SIG-M5 (cell line): ENCODE measurements at regions not wholly inside any gene's neighbourhood (a gene's known extent, or its start where the extent isn't known, plus 50 kb on each side); places are given as distances from the start of the nearest gene placed in this dataset.

Experiments
- DNase-seq: peaks from one replicate; lab custom pipeline; 2025; lab: John Stamatoyannopoulos, UW

DNA sequence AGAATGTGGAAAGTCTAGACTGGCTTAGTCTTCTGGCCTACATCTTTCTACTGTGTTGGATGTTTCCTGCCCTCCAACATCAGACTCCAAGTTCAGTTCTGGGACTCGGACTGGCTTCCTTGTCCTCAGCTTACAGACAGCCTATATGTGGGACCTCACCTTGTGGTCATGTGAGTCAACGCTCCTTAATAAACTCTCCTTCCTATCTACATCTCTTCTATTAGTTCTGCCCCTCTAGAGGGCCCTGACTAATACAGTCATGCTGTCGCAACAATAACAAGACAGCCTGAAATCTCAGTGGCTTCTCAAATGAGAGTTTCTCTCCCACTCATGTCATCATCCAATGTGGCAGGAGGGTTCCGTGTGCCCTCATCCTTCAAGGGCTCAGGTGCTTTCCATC, 347.8 kb downstream of the MZT1 start:
- no peak for DNase-seq

DNA sequence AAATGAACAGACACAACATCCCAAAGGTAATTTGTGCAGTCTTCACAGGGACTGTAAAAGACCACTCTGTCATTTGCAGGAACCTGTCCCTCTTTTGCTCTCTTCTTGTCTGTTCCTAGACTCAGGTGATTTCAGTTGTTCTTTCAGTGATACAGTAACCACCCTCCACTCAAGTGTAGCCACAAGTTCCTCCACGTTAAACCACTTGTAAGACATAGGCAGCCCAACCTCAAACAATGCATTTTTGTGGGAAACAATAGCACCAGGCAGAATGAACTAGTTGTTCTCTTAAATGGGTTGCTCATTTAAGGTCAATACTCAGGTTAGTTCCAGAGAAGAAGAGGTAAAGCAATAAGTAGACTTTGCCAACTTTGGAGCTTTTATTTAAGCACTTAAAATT, 359.4 kb downstream of the MZT1 start:
- DNase-seq, result no peak

DNA sequence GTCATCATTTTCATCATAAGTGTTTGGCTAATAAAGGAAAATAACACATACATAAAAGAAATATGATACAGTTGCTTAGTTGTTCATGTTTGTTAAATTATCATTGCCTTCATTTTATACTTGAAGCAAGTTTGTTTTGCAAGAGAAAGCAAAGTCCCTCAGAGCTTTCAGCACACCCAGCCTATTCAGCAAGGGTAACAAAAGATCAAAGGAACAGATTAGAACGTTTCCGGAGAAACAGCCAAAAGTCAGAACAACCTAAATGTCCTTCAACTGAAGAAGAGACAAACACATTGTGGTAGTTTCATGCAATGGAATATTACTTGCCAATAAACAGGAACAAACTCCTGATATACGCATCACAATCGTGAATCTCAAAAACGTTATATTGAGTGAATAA, 380.7 kb downstream of the MZT1 start:
- DNase-seq, result no peak

DNA sequence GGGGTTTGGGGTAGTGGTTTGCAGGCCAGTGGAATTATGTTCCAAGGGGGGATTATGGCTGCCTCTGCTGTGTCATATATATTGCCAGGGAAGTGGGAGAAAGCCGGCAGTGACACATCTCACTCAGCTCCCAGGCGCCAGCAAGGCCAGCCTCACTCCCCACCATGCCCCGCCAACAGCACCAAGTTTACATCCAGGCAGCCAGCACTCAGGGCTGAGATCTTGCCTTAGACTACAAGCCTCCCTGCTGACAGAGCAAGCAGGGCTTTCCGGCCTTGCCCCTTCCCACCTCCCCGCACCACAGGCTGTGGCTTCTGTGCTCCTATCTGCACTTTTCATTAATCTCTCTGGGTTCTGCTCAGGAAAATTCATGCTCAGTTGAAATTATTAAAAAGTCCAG, 385.1 kb downstream of the MZT1 start:
- DNase-seq, result no peak

DNA sequence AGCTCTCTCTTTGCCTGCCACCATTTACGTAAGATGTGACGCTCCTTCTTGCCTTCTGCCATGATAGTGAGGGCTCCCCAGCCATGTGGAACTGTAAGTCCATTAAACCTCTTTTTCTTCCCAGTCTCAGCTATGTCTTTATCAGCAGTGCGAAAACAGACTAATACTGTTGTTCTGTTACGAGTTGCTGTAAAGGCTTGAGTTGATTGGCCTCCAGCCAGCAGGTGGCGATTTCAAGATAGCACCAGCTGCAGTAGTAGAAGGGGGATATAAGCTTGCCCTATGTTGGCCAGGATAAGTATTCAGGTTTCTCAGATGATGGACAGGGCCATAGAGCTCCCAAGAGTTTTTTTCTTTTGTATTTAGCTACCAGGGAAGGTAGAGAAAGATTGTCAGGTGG, 385.5 kb downstream of the MZT1 start:
- no peak for DNase-seq

DNA sequence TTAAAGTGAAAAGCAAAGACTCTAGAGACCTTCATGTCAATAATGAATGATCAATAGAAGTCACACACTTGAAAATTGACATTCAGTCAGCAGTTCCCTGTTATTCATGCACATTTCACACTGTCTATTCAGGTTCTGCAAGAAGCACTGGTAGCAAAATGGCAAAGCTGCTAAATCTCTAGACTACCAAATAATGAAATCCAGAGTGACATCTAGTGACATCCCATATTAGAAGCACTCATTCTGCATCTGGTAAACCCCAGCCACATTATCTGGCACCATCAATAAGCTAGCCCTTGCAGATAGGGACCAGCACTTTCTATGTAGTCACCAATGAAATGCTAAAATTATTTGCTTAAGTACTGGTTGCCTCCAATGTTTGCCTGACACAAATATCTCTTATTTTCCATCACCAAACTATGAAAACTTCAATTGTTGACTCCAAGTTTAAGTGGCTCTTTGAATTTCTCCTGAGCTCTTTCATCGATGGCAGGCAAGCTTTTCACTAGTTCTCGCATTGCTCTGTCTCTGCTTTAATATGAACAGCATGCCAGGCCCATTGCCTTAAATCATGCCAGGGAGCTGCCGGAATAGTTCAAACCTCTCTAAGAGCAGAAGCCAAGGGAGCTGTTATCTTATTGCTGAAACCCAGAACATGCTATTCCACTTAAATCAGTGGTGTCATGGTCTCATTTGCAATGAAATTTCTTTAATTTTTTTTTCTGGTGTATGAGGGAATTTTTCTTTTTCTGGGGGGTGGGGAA, 409.9 kb downstream of the MZT1 start:
- no peak for DNase-seq

DNA sequence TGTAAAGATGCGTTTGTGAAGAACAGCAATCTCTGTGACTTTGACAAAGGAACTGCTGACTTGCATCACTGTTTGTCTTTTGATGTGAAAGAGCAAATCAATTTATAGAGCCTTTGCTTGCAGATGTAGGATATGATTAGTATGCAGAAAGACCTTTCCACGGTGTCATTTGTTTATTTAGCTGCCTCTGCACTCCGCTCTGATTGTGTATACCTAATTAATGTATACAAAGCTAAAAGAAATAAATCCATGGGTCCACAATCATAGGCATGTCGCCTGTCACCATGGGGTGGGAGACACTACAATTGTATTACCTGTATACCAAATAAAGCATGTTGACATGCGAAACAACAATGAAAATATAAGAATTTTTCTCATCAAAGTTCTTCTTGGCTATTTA, 410.7 kb downstream of the MZT1 start:
- DNase-seq, result no peak

DNA sequence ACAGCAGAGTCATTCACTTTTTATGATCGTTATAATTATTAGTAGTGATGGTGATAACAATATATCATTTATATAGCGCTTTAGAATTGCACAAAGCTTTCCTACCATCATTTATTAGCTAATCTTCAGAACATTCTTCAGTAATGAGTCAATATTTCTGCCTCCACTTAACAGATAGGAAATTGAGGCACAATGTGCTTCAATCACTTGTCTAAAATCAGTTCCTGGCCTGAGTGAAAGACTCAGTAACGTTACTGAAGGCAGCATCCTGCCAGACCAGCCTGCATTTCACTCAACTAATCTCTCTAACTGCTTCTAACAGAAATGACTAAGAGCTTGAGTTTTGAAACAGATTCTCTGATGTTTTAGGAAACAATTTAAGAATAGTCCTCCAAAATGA, 412.1 kb downstream of the MZT1 start:
- DNase-seq, result no peak

DNA sequence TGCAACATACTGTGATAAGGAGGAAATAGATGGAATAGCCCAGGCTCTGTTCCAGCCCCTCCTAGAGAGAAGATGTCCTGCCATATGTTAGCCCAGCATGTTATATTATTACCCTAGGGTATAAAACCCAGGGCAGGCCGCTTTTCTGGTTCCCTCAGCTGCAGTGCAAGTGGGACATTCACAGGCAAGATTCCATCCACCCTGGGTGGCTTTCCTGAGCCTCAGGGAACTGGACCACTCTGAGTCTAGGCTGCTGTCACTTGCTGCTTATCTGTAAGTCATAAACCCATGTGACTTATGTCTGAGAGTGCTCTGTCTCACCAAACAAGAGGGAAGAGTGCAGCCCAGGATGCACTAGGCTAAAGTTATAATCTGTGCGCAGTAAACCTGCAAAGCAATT, 413.2 kb downstream of the MZT1 start:
- no peak for DNase-seq

DNA sequence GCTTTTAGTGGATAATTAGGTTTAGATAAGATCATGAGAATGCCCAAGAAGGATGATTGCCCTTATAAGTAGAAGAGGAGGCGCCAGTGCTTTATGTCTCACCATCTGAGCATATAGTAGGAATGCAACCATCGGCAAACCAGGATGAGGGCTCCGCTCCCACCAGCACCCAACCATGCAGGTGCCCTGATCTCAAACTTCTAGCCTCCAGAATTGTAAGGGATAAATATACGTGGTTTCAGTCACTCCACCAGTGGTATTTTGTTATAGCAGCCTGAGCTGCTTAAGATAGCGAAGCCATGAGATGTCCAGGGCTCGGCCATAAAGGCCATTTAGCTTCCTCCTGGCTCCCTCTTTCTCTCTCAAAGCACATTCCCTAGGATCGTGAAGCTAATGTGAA, 413.9 kb downstream of the MZT1 start:
- no peak for DNase-seq

DNA sequence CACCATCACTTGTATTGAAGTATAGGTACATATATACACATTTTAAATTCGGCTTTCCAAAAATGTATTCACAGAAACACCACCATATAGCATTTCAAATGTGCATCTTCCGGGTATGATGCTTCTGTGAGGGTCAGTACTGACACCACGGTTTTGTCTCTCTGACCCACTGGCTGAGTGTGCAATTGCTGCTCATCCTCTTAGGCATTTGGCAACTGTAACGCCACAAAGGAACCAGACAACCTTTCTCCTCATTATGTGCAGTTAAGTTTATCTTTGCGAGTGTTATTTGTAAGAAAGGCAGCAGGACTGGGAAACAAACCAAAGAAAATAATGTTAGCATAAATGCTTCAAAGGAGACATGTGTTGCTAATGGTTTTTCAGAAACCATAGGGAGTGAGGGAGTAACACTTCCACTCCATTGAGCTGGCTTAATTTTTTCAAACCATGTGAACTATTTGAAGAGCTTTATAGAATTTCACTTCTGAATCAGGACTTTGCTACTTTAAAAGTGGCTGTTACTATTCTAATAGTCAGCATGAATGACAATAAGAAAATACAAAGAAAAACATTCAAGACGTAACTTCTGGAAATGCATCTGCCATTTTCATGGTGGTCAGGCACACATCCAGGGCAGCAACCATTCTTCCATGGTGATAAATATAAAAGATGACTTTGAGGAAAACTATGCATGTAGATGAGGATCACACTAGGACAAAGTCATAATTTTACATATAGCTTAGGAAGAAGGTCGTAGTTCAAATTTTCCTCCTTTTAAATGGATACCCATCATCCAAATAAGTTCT, 423.3 kb downstream of the MZT1 start:
- no peak for DNase-seq

DNA sequence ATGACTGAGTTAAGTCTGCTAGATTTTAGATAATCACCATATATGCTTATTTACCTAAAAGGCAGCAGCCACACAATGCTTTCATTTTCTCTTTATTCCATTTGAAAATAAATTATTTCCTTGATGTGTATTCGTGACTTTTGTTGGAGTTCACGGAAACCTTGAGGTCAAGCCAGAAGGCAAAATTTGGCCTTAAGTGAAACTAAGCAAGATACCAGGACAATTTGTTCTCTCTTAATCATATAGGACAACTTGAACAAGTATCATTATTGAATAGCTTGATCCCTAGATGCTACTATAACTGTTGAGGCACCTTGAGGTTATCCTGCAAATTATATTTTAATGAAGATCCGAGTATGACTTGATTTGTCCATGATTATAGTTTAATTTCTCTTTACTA, 429.2 kb upstream of the DACH1 start:
- no peak for DNase-seq

DNA sequence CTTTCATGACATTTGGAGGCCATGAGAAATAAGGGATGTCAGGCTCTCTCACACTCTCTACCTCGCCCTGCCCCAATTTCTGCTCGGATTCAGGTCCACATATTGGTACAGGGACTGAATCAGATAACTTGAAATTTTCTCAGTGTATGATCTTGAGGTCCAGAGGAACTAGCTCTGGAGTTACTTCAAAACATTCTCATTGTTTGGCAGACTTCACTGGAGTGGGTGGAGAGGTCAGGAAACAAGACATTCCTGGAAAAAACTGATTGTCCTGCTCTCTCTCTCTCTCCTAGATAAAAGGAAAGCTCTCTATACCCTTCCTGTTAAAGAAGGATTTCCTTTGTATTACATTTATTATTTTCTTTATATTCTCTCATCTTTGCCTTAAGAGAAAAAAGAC, 428.1 kb upstream of the DACH1 start:
- DNase-seq, result no peak

DNA sequence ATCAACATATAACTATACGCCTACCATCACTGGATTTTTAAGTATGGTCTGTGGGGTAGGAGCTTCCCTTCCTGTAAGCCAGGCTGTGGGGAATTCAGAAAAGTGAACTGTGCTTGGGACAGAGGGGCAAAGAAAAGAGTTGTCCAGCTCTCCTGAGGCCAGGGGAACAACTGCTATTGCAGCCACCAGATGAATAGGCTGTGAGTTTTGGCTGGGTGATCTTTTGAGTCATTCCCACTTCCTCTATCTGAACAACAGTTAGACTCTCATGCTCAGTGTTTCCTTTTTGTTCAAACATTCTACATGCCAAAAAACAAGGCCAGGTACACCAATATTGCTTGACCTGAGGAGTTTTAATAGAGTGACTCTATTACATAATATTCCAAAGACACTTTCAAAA, 426.2 kb upstream of the DACH1 start:
- no peak for DNase-seq

DNA sequence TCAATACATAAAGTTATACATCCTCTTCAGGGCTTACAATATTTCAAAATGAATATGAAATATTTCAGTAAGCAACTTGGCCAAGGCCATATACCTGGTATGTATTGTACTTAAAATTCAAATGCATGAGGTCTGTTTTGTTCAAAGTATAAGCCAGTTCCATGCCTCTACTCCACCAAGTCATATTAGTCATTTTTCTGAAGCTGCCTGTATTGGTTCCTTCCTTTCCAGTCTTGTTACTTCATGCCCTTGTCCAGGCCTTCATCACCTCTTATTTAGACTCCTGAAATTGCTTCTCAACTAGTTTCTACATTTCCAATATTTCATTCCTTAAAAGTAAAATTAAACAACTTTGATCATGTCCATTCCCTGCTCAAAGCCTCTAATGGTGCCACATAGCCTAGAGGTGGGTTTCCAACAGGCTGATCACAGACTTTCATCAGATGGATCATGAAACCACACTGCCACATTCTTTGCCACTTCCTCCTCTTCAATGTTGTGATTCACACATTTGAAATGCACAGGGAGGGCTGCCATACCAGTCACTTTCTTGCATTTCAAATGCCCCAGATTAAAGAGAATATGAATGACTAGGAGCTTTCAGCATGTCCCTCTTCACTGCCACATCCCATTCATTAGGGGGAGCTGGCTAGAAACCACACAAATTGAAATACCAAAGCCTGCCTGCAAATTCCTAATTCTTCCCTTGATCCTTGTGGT, 424.1 kb upstream of the DACH1 start:
- DNase-seq, result no peak

DNA sequence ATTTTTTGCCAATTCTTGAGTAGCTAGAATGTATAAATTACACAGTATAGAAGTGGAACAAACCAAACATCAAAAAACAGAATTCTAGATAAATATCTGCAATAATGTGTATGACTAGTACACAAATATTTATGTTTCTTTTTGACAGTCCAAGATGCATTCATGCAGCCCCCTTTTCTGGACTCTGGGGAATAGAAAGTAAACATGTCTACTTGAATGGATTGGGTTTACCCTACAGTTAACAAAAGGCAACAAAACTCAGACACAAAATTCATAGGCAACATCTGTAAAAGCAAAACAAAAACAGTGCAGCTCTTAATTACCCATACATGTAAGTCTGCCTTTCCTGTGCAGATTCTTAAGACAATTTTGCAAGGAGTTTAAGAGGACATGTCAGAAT, 419.4 kb upstream of the DACH1 start:
- no peak for DNase-seq

DNA sequence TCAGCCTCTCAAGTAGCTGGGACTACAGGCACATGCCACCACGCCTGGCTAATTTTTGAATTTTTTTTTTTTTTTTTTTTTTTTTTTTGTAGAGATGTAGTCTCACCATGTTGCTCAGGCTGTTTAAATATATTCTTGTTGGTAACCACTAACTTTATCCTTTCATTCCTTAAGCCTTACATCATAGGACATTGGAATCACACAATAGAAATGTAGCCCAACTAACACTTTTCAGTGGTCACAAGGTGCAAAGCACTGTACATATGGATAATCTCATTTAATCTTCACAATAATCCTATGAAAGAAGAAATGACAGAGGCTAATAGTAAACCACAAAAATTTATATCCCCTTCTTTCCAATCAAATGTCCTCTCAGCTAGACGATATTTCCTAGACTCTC, 417.8 kb upstream of the DACH1 start:
- no peak for DNase-seq

DNA sequence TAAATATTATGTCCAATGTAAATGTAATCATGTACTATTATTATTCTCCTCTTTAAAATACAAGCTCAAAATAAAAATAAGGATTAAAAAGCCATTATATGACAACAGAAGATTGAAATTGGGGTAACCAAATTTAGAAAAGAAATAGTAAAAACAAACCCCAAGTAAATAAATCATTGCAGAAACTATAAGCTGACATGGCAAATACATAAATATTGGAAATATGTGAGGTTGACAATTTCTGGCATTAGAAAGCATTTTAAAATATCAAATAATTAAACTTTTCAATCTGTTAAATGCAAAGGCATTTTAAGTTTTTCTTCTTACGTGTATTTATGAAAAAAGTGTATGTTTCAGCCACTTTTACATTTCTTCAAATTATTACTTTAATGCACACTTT, 394.7 kb upstream of the DACH1 start:
- no peak for DNase-seq

DNA sequence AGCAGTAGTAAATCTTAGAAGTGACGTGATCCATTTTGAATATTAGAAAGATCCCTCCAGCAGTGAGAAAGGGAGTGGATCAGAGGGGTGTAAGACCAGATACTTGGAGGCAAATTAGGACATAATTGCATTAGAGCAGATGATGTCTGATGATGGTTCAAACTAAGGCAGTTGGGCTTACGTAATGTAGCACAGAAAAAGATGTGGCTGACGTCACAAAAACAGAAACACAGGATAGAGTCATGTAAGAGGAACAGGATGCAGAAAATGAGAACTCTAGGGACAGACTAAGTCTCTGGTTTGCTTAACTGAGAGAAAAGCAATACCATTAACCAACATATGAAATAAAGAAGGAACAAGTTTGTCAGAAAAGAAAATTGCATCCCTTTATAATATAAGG, 392.5 kb upstream of the DACH1 start:
- no peak for DNase-seq

DNA sequence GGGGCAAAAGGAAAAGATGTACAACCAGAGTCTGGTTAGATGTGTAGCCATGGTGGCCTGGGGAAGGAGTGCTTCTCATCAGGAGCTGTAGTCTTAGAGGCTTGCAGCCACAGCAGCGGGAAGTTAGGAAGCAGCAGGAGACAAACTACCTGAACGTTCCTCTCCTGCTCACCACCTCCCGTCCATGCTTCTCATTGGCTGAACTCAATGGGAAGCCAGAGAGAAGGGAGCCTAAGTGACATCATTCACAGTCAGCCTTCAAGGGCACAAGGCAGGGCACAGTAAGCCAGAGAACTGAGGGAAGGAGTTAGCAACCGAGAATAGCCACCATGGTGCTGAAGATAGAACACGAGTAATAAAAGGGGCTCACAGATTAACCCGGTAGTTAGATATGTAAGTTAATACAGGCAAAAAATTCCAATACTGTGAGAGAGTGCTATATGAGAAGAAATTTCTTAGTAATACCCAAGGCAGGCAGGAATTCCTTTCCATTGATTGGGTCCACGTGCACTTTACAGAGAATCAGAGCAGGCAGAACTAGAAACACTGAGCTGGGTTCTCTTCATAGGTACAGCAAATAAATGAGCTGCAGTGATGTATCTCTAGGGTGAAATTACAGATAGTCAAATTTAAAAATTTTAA, 391.5 kb upstream of the DACH1 start:
- no peak for DNase-seq

DNA sequence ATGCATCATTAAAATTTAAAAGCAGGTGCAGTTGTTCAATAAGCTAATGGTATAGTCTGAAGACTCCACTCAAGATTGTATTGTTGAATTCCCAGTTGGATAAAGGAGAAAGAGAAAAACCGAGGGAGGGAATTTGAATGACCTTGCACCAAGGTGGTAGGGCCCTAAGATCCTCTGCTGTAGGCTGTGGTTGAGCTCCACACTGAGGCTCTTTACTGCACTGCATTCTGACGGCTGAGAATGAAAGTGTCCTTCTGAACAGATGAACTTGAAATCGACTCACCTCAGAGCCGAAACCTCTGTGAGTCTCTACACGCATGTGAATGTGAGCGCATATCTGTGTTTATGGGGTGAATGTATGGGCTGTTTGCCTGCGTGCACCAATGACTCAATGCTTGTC, 388.9 kb upstream of the DACH1 start:
- no peak for DNase-seq

DNA sequence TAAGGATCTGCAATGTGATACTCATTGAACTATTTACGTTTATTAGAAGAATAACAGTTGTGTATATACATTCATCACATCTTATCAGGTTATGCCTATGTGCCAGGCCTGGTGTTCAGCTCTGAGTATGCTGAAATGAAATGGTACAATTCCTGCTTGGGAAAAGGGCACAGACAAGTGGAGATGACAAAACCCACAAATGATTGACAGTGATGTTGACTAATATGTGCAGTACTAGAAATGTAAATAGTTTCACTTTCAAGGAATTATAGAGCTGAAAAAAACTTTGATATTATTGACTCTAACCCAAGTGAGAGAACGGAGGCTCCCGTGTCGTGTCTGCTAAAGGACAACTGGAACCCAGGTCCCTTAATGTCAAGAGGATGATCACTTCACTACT, 386.8 kb upstream of the DACH1 start:
- no peak for DNase-seq

DNA sequence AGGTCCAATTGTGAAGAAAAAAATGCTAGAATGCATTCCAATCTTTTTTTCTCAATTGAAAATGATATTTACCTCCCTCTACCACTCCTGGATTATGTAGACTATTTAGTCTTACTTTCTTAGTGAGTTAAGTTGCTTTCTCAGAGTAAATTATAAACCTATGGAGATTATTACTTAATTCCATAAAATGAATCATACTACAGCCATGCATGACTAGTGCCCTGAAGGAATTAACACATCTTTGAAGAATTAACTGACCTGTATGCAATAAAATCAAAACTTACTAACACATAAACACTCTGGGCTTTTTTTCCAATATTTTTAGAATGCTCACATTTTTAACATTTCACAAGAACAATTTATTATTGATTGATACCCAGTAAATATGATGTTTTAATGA, 379.4 kb upstream of the DACH1 start:
- DNase-seq, result no peak
